Testis (tissue), 2 donors: ENCODE measurements at regions not wholly inside any gene's neighbourhood (a gene's known extent, or its start where the extent isn't known, plus 50 kb on each side); places are given as distances from the start of the nearest gene placed in this dataset.

Experiments
- DNase-seq: peaks from one replicate; pipeline ENCODE4 v3.0.0-alpha.2; 2019
- H3K27ac ChIP-seq, 2 donors: fragments of 200-600 bp; sonication (generic); one replicate each; pipeline ENCODE4 v1.5.1; 2019
- H3K27me3 ChIP-seq: fragments of 200-600 bp; sonication (generic); one replicate; pipeline ENCODE4 v1.5.1; 2019
- H3K36me3 ChIP-seq: fragments of 200-600 bp; sonication (generic); one replicate; pipeline ENCODE4 v1.5.1; 2017; ENCODE audit warnings: low read depth; ENCODE audit errors: missing control alignments
- H3K4me1 ChIP-seq: fragments of 200-600 bp; sonication (generic); one replicate; pipeline ENCODE4 v1.5.1; 2019
- H3K4me3 ChIP-seq, 2 donors: fragments of 200-600 bp; sonication (generic); one replicate each; pipeline ENCODE4 v1.5.1; 2017 to 2019
- H3K9me3 ChIP-seq: fragments of 200-600 bp; sonication (generic); one replicate; pipeline ENCODE4 v1.5.1; 2017
- POLR2A ChIP-seq: fragments of 450-650 bp; IDR thresholded peaks from one replicate; pipeline ENCODE4 v1.6.1; 2017; ENCODE audit warnings: antibody characterized with exemption, mild to moderate bottlenecking, moderate library complexity
- WGBS, 2 donors: methylation state at CpG; one replicate each; pipeline ENCODE4 v1.1.5; 2018; 5-methylcytosine and 5-hydroxymethylcytosine counted together
- intact Hi-C: fragments of 100-400 bp; cut with DNase I; formaldehyde crosslinking; loops from one replicate; pipeline ENCODE4 v1.15.1; 2023; ENCODE audit warnings: low total_unique reads
- TF ChIP-seq, protein P1 (sequence below), 3 experiments: fragments of 450-650 bp in 2 of 3; fragments of 200-600 bp in 1 of 3; sonication (generic) in 1 of 3; IDR thresholded peaks; one replicate each; pipeline ENCODE4 v1.5.1; 2016 to 2019; ENCODE audit warnings: antibody characterized with exemption in 3 of 3, mild to moderate bottlenecking in 2 of 3, moderate library complexity in 1 of 3

DNA sequence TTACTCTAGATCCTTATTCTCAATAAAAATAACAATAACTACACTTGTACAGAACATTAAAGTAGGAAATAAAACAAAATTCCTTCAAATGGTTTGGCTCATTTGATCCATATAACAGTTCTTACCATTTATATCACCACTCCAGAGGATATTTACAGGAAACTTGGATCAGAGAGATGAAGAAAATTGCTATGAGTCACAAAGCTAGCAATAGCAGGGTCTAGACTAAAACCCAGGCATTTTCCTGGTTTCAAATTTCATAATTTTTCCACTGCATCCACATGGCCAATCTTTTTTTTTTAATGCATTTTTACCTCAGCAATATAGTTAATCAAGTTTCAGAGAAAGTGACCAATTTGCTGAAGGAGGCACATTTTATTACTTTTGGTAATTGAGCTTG lies 299.2 kb downstream of the ELAVL2 start:
- Histone ChIP-seq H3K4me1 (no peaks in the 10 kb centered on the region), H3K36me3 (no peaks in the 10 kb centered on the region), H3K27me3 (no peaks in the 10 kb centered on the region), H3K27ac (no peak overlapping the region), H3K4me3 (no peak overlapping the region), H3K9me3 (no peaks in the 10 kb centered on the region)
- DNase-seq, result no peak
- TF ChIP-seq POLR2A, result no peak
- TF ChIP-seq, protein P1, sequence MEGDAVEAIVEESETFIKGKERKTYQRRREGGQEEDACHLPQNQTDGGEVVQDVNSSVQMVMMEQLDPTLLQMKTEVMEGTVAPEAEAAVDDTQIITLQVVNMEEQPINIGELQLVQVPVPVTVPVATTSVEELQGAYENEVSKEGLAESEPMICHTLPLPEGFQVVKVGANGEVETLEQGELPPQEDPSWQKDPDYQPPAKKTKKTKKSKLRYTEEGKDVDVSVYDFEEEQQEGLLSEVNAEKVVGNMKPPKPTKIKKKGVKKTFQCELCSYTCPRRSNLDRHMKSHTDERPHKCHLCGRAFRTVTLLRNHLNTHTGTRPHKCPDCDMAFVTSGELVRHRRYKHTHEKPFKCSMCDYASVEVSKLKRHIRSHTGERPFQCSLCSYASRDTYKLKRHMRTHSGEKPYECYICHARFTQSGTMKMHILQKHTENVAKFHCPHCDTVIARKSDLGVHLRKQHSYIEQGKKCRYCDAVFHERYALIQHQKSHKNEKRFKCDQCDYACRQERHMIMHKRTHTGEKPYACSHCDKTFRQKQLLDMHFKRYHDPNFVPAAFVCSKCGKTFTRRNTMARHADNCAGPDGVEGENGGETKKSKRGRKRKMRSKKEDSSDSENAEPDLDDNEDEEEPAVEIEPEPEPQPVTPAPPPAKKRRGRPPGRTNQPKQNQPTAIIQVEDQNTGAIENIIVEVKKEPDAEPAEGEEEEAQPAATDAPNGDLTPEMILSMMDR (IDR thresholded peaks at IDR 0.05), result no peak
- intact Hi-C loops, result no loop called here

DNA sequence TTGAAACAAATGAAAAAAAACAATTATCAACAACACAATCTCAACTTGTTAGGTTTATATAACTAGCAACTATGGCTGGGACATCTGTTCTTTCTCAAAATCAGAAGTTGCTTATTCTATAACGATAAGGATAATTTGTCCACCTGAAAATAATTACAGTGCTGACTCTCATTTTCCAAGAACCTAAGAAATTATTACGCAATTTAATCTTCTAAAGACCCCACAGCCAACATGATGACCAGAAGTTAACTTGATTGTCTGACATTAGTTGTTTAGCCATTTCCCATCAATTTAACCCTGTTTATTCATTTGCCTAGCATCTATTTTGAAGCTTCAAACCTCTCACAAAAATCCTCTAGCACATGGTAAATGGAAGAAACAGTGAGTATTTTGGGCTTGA lies 293.8 kb downstream of the ELAVL2 start:
- H3K9me3 ChIP-seq, result no peaks in the 10 kb centered on the region
- no peak for DNase-seq
- H3K4me3 ChIP-seq, result no peak overlapping the region
- no peaks in the 10 kb centered on the region for H3K36me3 ChIP-seq
- H3K4me1 ChIP-seq, result no peaks in the 10 kb centered on the region
- no peaks in the 10 kb centered on the region for H3K27me3 ChIP-seq
- TF ChIP-seq, protein P1 (IDR thresholded peaks at IDR 0.05), result no peak
- TF ChIP-seq POLR2A, result no peak
- H3K27ac ChIP-seq, result no peak overlapping the region
- 72 to 77% methylated on average over 2 of the region's 2 CpGs for WGBS, 2 donors
- intact Hi-C loops, result no loop called here

DNA sequence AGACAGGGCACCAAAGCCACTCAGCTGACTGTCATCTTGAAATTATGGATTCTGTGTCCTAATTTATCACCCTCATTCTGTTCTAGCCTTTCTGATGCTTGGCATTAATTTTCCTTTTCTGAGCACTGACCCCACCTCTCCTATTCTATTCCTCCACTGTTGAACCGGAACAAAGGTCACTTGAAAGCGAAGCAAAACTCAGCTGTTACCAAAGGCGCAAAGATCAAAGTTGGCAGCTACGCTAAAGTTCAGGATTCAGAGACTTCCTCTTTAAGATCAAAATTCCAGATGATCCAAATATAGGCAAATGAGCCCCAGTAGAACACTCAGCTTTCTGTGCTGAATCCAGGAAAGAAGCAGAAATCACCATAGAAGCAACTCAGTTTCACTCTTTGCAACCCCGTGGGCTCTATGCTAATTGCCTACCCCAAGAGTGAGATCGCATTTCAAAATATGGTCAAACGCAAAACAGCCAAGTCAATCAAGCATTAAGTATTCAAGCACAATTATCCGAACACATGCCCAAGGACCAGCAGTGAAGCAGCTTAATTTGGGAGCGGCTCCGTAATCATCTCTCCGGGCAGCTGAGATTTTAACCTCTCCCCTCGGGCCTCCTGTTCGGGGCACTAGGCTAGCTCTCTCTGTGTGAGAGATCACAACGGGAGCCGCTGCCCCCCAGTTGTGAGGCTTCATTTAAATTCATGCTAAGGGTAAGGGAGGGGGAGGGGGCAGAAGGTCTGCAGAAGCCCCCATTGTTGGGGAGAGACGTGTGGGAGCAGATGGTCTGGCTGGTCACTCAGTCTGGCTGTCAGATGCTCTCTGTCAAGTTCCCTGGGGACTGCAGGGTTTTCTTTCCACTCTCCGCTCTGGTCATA lies 288.6 kb downstream of the ELAVL2 start:
- H3K36me3 ChIP-seq, result no peaks in the 10 kb centered on the region
- H3K27ac ChIP-seq, result no peak overlapping the region
- intact Hi-C loops, result no loop called here
- no peak for DNase-seq
- no peak for TF ChIP-seq POLR2A
- TF ChIP-seq, protein P1 (IDR thresholded peaks at IDR 0.05), result no peak
- WGBS, 2 donors, result 23% methylated on average over 17 of the region's 17 CpGs
- H3K9me3 ChIP-seq, result no peaks in the 10 kb centered on the region
- no peaks in the 10 kb centered on the region for H3K4me1 ChIP-seq
- H3K27me3 ChIP-seq, result no peaks in the 10 kb centered on the region
- no peak overlapping the region for H3K4me3 ChIP-seq

DNA sequence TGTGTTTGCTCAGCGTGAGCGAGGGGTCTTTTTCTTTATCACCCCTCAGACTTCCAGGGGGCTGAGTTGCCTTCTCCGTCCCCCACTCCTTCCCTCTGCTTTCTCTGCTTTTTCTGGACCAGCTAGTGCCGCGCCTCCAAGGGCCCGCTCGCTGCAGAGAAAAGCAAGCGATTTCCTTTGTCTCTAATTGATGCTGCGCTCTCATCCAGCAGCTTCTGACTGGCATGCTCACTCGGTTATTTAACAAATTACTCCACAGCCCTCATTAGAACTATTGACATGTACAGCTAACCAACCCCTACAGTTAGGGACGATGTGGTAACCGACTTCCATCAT lies 288.0 kb downstream of the ELAVL2 start:
- no peaks in the 10 kb centered on the region for H3K36me3 ChIP-seq
- intact Hi-C loops, result no loop called here
- H3K27me3 ChIP-seq, result no peaks in the 10 kb centered on the region
- no peak overlapping the region for H3K4me3 ChIP-seq
- no peaks in the 10 kb centered on the region for H3K4me1 ChIP-seq
- TF ChIP-seq, protein P1 (IDR thresholded peaks at IDR 0.05), result no peak
- TF ChIP-seq POLR2A, result no peak
- H3K9me3 ChIP-seq, result no peaks in the 10 kb centered on the region
- 31 to 36% methylated on average over 12 of the region's 12 CpGs for WGBS, 2 donors
- no peak for DNase-seq
- no peak overlapping the region for H3K27ac ChIP-seq

DNA sequence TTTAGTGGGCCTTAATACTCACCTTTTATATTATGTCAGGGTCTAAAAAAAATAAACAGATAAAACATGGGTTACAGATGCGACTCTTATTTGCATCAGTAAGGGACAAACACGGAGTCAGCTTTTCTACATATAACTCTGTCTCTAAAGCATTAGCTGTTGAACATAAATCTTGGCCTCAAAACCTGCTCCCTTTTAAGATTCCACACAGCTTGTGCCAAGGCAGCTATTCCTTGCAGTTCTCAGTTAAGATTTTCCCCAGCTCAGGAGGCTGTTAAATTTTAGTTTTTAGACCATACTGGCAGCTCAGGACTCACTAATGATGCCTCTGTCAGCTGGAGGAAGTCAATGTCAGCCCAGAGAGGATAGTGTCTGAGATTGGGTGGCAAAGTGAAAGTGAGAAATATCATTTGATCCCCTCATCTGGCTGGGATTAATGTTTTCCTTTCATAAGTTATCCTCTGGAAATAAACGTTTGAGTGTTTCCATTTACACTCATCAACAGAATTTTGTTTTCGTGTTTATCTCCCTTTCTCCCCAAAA lies 287.5 kb downstream of the ELAVL2 start:
- DNase-seq, result no peak
- Histone ChIP-seq H3K27ac (no peak overlapping the region), H3K27me3 (no peaks in the 10 kb centered on the region), H3K9me3 (no peaks in the 10 kb centered on the region), H3K4me1 (no peaks in the 10 kb centered on the region), H3K4me3 (no peak overlapping the region), H3K36me3 (no peaks in the 10 kb centered on the region)
- 38 to 54% methylated on average over 4 of the region's 4 CpGs for WGBS, 2 donors
- no peak for TF ChIP-seq POLR2A
- TF ChIP-seq, protein P1 (IDR thresholded peaks at IDR 0.05), result no peak
- intact Hi-C loops, result no loop called here
